Lower leg skin (tissue), 3 donors: ENCODE measurements at regions not wholly inside any gene's neighbourhood (a gene's known extent, or its start where the extent isn't known, plus 50 kb on each side); places are given as distances from the start of the nearest gene placed in this dataset.

Experiments
- CTCF ChIP-seq, 3 donors: fragments of 450-650 bp; IDR thresholded peaks; one replicate each; pipeline ENCODE4 v1.5.1; 2016; ENCODE audit warnings: antibody characterized with exemption in 3 of 3, mild to moderate bottlenecking in 3 of 3, moderate library complexity in 2 of 3
- POLR2A ChIP-seq, 2 donors: fragments of 450-650 bp; IDR thresholded peaks; one replicate each; pipeline ENCODE4 v1.6.1; 2016 to 2017; ENCODE audit warnings: antibody characterized with exemption in 2 of 2, mild to moderate bottlenecking in 1 of 2, moderate library complexity in 1 of 2

GRCh38 chr6:142558786-142559185 is 257.0 kb downstream of the ADGRG6 start:
- TF ChIP-seq CTCF (IDR thresholded peaks at IDR 0.05) (no peak), POLR2A (IDR thresholded peaks at IDR 0.05) (no peak)
